Breast epithelium (tissue), 4 donors: ENCODE measurements at regions not wholly inside any gene's neighbourhood (a gene's known extent, or its start where the extent isn't known, plus 50 kb on each side); places are given as distances from the start of the nearest gene placed in this dataset.
A peak's percentile ranks its signal among the peaks of the same experiment; 100 is the strongest.

Experiments
- DNase-seq, 2 donors: peaks; one replicate each; pipeline ENCODE4 v3.0.0-alpha.2; 2019; ENCODE audit warnings: low spot score in 2 of 2
- H3K27ac ChIP-seq, 2 donors: fragments of 200-600 bp; sonication (generic) in 1 of 2; one replicate each; pipeline ENCODE4 v1.5.1; 2016 to 2019; ENCODE audit warnings: mild to moderate bottlenecking in 1 of 2
- H3K27me3 ChIP-seq, 2 donors: fragments of 200-600 bp; sonication (generic) in 1 of 2; one replicate each; pipeline versions ENCODE4 v1.5.1 to v1.6.0; 2017 to 2019; ENCODE audit warnings: control low read depth in 1 of 2, mild to moderate bottlenecking in 1 of 2
- H3K36me3 ChIP-seq: fragments of 200-600 bp; one replicate; pipeline ENCODE4 v1.5.1; 2019
- H3K4me1 ChIP-seq, 2 donors: fragments of 200-600 bp; sonication (generic); one replicate each; pipeline ENCODE4 v1.5.1; 2016 to 2019; ENCODE audit warnings: control low read depth in 1 of 2
- H3K4me3 ChIP-seq, 3 donors: fragments of 200-600 bp; sonication (generic); 1 replicate in 2 of 3; 2 replicates in 1 of 3; pipeline ENCODE4 v1.5.1; 2016 to 2019; ENCODE audit warnings: mild to moderate bottlenecking in 3 of 3, moderate library complexity in 2 of 3
- H3K9me3 ChIP-seq, 2 donors: fragments of 200-600 bp; sonication (generic) in 1 of 2; one replicate each; pipeline ENCODE4 v1.5.1; 2016 to 2019; ENCODE audit warnings: control low read depth in 1 of 2
- CTCF ChIP-seq, 3 donors: fragments of 450-650 bp; IDR thresholded peaks; one replicate each; pipeline ENCODE4 v1.5.1; 2016 to 2017; ENCODE audit warnings: antibody characterized with exemption in 3 of 3, mild to moderate bottlenecking in 3 of 3, moderate library complexity in 3 of 3
- POLR2A ChIP-seq: fragments of 450-650 bp; IDR thresholded peaks from one replicate; pipeline ENCODE4 v1.6.1; 2016; ENCODE audit warnings: antibody characterized with exemption, mild to moderate bottlenecking, moderate library complexity
- POLR2AphosphoS5 ChIP-seq, 3 donors: sonication (generic); formaldehyde crosslinking; IDR thresholded peaks; one replicate each; pipeline ENCODE4 v1.6.1; 2017; ENCODE audit warnings: antibody characterized with exemption in 3 of 3
- intact Hi-C: fragments of 100-400 bp; cut with DNase I; formaldehyde crosslinking; loops from one replicate; pipeline ENCODE4 v1.15.1; 2023; ENCODE audit warnings: low total_unique reads

GRCh38 chr14:34034447-34035176, 83.7 kb upstream of the EGLN3 start:
- Histone ChIP-seq H3K9me3 (no peaks in the 10 kb centered on the region), H3K27ac (peak overlapping the region; percentile 68 to 84), H3K4me1 (peaks cover 0 to 3% of the 10 kb centered on the region in 2 donors), H3K27me3 (no peaks in the 10 kb centered on the region), H3K36me3 (no peaks in the 10 kb centered on the region), H3K4me3 (no peak overlapping the region)
- intact Hi-C loops, result no loop called here
- no peak for DNase-seq
- TF ChIP-seq POLR2AphosphoS5 (IDR thresholded peaks at IDR 0.05) (no peak), CTCF (IDR thresholded peaks at IDR 0.05) (no peak), POLR2A (no peak)

GRCh38 chr14:34032720-34033119, 81.8 kb upstream of the EGLN3 start:
- intact Hi-C loops, result no loop called here
- Histone ChIP-seq H3K4me1 (peaks cover 0 to 3% of the 10 kb centered on the region in 2 donors), H3K4me3 (no peak overlapping the region), H3K27ac (no peak overlapping the region), H3K9me3 (no peaks in the 10 kb centered on the region), H3K36me3 (no peaks in the 10 kb centered on the region), H3K27me3 (no peaks in the 10 kb centered on the region)
- DNase-seq, result no peak
- TF ChIP-seq POLR2A (no peak), POLR2AphosphoS5 (IDR thresholded peaks at IDR 0.05) (no peak), CTCF (IDR thresholded peaks at IDR 0.05) (no peak)

GRCh38 chr14:34030864-34031263, 80.0 kb upstream of the EGLN3 start:
- peaks cover 0 to 3% of the 10 kb centered on the region in 2 donors for H3K4me1 ChIP-seq
- no peaks in the 10 kb centered on the region for H3K27me3 ChIP-seq
- H3K36me3 ChIP-seq, result no peaks in the 10 kb centered on the region
- no peaks in the 10 kb centered on the region for H3K9me3 ChIP-seq
- DNase-seq, result no peak
- intact Hi-C loops, result no loop called here
- TF ChIP-seq POLR2A, result no peak
- TF ChIP-seq POLR2AphosphoS5 (IDR thresholded peaks at IDR 0.05), result no peak
- no peak for TF ChIP-seq CTCF (IDR thresholded peaks at IDR 0.05)
- peak overlapping the region; percentile 13 to 74 for H3K27ac ChIP-seq
- no peak overlapping the region for H3K4me3 ChIP-seq

GRCh38 chr14:34029921-34030334, 79.1 kb upstream of the EGLN3 start:
- Histone ChIP-seq H3K4me1 (no peaks in the 10 kb centered on the region), H3K27me3 (no peaks in the 10 kb centered on the region), H3K4me3 (no peak overlapping the region), H3K9me3 (no peaks in the 10 kb centered on the region), H3K27ac (peak overlapping the region; percentile 26 to 73), H3K36me3 (no peaks in the 10 kb centered on the region)
- no peak for DNase-seq
- intact Hi-C loops, result no loop called here
- TF ChIP-seq CTCF (IDR thresholded peaks at IDR 0.05), result no peak
- TF ChIP-seq POLR2A, result no peak
- TF ChIP-seq POLR2AphosphoS5 (IDR thresholded peaks at IDR 0.05), result no peak

GRCh38 chr14:34027990-34028495, 77.2 kb upstream of the EGLN3 start:
- Histone ChIP-seq H3K4me1 (no peaks in the 10 kb centered on the region), H3K27ac (peak overlapping the region in 1 of 2 donors; percentile 19), H3K4me3 (no peak overlapping the region), H3K9me3 (no peaks in the 10 kb centered on the region), H3K27me3 (no peaks in the 10 kb centered on the region), H3K36me3 (no peaks in the 10 kb centered on the region)
- intact Hi-C loops, result no loop called here
- TF ChIP-seq POLR2A, result no peak
- TF ChIP-seq CTCF (IDR thresholded peaks at IDR 0.05), result no peak
- no peak for TF ChIP-seq POLR2AphosphoS5 (IDR thresholded peaks at IDR 0.05)
- no peak for DNase-seq
